ENCODE measurements at regions not wholly inside any gene's neighbourhood (a gene's known extent, or its start where the extent isn't known, plus 50 kb on each side); places are given as distances from the start of the nearest gene placed in this dataset. TPM values are rescaled to one million over a fixed set of nuclear protein-coding genes. Genes with fewer than 3 reads are reported as not detected.

- no peak overlapping the region for H3K27ac ChIP-seq (ENCODE audit: low read depth)
- H3K36me3 ChIP-seq (ENCODE audit: insufficient read depth), result no peaks in the 10 kb centered on the region
- H3K4me1 ChIP-seq (ENCODE audit: insufficient read depth), result no peaks in the 10 kb centered on the region
- 63% methylated on average over 7 of the region's 7 CpGs for WGBS
- H3K4me3 ChIP-seq (ENCODE audit: low read depth, low read length), result no peak overlapping the region
- DNase-seq (ENCODE audit: extremely low spot score), result no peak
Observed at GRCh38 chr6:113805173-113805790, 51.9 kb upstream of the MARCKS start.

- Histone ChIP-seq H3K4me1 (ENCODE audit: insufficient read depth) (no peaks in the 10 kb centered on the region), H3K27ac (ENCODE audit: low read depth) (no peak overlapping the region), H3K36me3 (ENCODE audit: insufficient read depth) (no peaks in the 10 kb centered on the region), H3K4me3 (ENCODE audit: low read depth, low read length) (no peak overlapping the region)
- WGBS, result 71% methylated on average over 6 of the region's 6 CpGs
- no peak for DNase-seq (ENCODE audit: extremely low spot score)
Observed at GRCh38 chr6:113805811-113806495, 51.2 kb upstream of the MARCKS start.

Small RNA genes in the stretch of these regions (small RNA-seq; reads per million reads assigned to genes)
- gene RNU6-1163P, result not detected
